Endothelial cell of hepatic sinusoid (primary cell): ENCODE measurements at regions not wholly inside any gene's neighbourhood (a gene's known extent, or its start where the extent isn't known, plus 50 kb on each side); places are given as distances from the start of the nearest gene placed in this dataset.

Source experiments
- in situ Hi-C: cut with HindIII; loops from 2 replicates; pipeline ENCODE4 v1.10.0; 2017; ENCODE audit warnings: low sequenced_read_pairs

- in situ Hi-C loops: no loop called here
These were observed 150.4 kb upstream of the TMEM132C start for GRCh38 chr12:128116537-128116936.

GRCh38 chr12:128120035-128120434 is 146.9 kb upstream of the TMEM132C start:
- in situ Hi-C loops: no loop called here

GRCh38 chr12:128121424-128121823 is 145.5 kb upstream of the TMEM132C start:
- in situ Hi-C loops: no loop called here

- in situ Hi-C loops: no loop called here
These were observed 143.9 kb upstream of the TMEM132C start for GRCh38 chr12:128123096-128123495.

GRCh38 chr12:128131955-128132354 is 135.0 kb upstream of the TMEM132C start:
- in situ Hi-C loops: no loop called here

- in situ Hi-C loops: no loop called here
These were observed 133.5 kb upstream of the TMEM132C start for GRCh38 chr12:128133321-128134073.

- in situ Hi-C loops: no loop called here
These were observed 129.8 kb upstream of the TMEM132C start for GRCh38 chr12:128137140-128137539.

- in situ Hi-C loops: no loop called here
These were observed 128.8 kb upstream of the TMEM132C start for GRCh38 chr12:128138125-128138524.

- in situ Hi-C loops: no loop called here
These were observed 126.4 kb upstream of the TMEM132C start for GRCh38 chr12:128140551-128140950.

GRCh38 chr12:128150961-128151360 is 116.0 kb upstream of the TMEM132C start:
- in situ Hi-C loops: no loop called here

GRCh38 chr12:128155571-128155970 is 111.4 kb upstream of the TMEM132C start:
- in situ Hi-C loops: no loop called here

- in situ Hi-C loops: no loop called here
These were observed 103.9 kb upstream of the TMEM132C start for GRCh38 chr12:128163086-128163485.

GRCh38 chr12:128164533-128164932 is 102.4 kb upstream of the TMEM132C start:
- in situ Hi-C loops: no loop called here

- in situ Hi-C loops: no loop called here
These were observed 101.6 kb upstream of the TMEM132C start for GRCh38 chr12:128165387-128165786.

GRCh38 chr12:128168273-128168672 is 98.7 kb upstream of the TMEM132C start:
- in situ Hi-C loops: no loop called here

- in situ Hi-C loops: no loop called here
These were observed 96.8 kb upstream of the TMEM132C start for GRCh38 chr12:128170181-128170580.

- in situ Hi-C loops: no loop called here
These were observed 88.4 kb upstream of the TMEM132C start for GRCh38 chr12:128178565-128178964.

GRCh38 chr12:128178966-128179365 is 88.0 kb upstream of the TMEM132C start:
- in situ Hi-C loops: no loop called here

- in situ Hi-C loops: no loop called here
These were observed 86.8 kb upstream of the TMEM132C start for GRCh38 chr12:128180166-128180565.

- in situ Hi-C loops: no loop called here
These were observed 76.9 kb upstream of the TMEM132C start for GRCh38 chr12:128190052-128190451.

- in situ Hi-C loops: no loop called here
These were observed 76.4 kb upstream of the TMEM132C start for GRCh38 chr12:128190614-128191013.

- in situ Hi-C loops: no loop called here
These were observed 75.6 kb upstream of the TMEM132C start for GRCh38 chr12:128191380-128191779.

GRCh38 chr12:128204711-128205110 is 62.3 kb upstream of the TMEM132C start:
- in situ Hi-C loops: no loop called here
